Ishikawa (cell line): ENCODE measurements at regions not wholly inside any gene's neighbourhood (a gene's known extent, or its start where the extent isn't known, plus 50 kb on each side); places are given as distances from the start of the nearest gene placed in this dataset.

Experiments
- EP300 ChIP-seq: IDR thresholded peaks from 2 replicates; pipeline ENCODE4 v1.6.1; 2012; ENCODE audit warnings: borderline replicate concordance
- FOXM1 ChIP-seq: IDR thresholded peaks from 2 replicates; pipeline ENCODE4 v1.6.1; 2012; ENCODE audit warnings: low read depth, borderline replicate concordance
- TAF1 ChIP-seq: IDR thresholded peaks from 2 replicates; pipeline ENCODE4 v1.6.1; 2012; ENCODE audit warnings: low read depth, mild to moderate bottlenecking
- TEAD4 ChIP-seq: IDR thresholded peaks from 2 replicates; pipeline ENCODE4 v1.6.1; 2012
- TF ChIP-seq, protein P1 (sequence below): IDR thresholded peaks from 2 replicates; pipeline ENCODE4 v1.6.1; 2012

DNA sequence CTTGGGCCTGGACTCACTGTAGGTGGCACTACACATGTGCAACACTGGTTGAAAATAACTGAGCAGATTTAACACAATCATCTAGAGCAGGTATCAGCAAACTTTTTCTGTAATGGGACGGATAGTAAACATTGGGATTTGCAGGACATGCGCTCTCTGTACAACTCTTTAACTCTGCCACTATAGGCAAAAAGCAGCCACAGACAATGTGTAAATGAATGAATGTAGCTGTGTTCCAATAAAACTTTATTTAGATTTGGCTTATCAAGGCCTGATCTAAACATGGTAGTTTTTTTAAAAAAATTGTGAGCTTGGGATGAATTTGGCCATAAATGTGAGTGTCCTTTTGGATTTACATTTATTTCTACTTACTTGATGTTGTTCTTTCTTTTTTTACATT, 407.3 kb downstream of the FAT4 start:
- no peak for TF ChIP-seq TEAD4
- no peak for TF ChIP-seq FOXM1
- TF ChIP-seq EP300 = no peak
- no peak for TF ChIP-seq TAF1
- TF ChIP-seq, protein P1, sequence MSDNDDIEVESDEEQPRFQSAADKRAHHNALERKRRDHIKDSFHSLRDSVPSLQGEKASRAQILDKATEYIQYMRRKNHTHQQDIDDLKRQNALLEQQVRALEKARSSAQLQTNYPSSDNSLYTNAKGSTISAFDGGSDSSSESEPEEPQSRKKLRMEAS = no peak
